ENCODE measurements at regions not wholly inside any gene's neighbourhood (a gene's known extent, or its start where the extent isn't known, plus 50 kb on each side); places are given as distances from the start of the nearest gene placed in this dataset.

DNA sequence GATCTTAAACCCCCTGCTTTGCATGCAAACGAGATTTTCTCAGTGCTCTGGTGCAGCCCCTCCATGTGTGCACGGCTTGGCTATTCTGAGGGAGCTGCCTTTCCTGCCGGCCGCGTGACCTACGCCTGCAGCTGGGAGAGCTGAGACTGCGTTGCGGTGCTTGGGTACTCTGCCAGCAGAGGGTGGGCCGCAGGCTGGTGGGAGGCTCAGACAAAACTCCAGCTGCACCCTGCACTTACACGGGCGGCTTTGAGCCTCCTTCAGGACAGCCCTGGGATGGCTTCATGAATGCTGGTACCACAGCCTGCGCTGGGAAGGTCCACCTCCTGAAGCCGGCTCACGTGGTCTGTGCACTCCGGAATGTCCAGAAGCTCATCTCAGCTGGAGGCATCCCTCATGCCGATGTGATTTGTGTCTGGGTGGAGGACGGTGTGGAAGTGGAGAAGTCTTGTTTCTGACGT is 223.7 kb downstream of the DLL1 start:
- ChIA-PET CTCF (no interaction called here), POLR2A (interaction anchor here (0.7 to 1.1 kb wide), 2 partner anchors 60 to 85 kb away, joined by 3 read pairs; no protein-coding TSS in a partner anchor)
- no peak overlapping the region for H3K27ac Mint-ChIP-seq
- no peak overlapping the region for H3K4me3 Mint-ChIP-seq
- peaks cover 6% of the 10 kb centered on the region for H3K4me1 Mint-ChIP-seq
- DNase-seq (ENCODE audit: low spot score): no peak
- H3K36me3 Mint-ChIP-seq: peaks cover 20% of the 10 kb centered on the region
- H3K27me3 Mint-ChIP-seq (ENCODE audit: low read depth): peaks cover 4% of the 10 kb centered on the region; the same call in 1 of the 2 replicates
- H3K9me3 Mint-ChIP-seq: peaks cover 40% of the 10 kb centered on the region
- TF ChIP-seq IRF2 (CRISPR knock-in tag; IDR thresholded peaks at IDR 0.05; ENCODE audit: borderline replicate concordance, low read depth): no peak
- TF ChIP-seq RELA (CRISPR knock-in tag; IDR thresholded peaks at IDR 0.05; ENCODE audit: borderline replicate concordance): no peak
- TF ChIP-seq FOXJ3 (CRISPR knock-in tag; IDR thresholded peaks at IDR 0.05; ENCODE audit: borderline replicate concordance): no peak
- TF ChIP-seq, protein P1, sequence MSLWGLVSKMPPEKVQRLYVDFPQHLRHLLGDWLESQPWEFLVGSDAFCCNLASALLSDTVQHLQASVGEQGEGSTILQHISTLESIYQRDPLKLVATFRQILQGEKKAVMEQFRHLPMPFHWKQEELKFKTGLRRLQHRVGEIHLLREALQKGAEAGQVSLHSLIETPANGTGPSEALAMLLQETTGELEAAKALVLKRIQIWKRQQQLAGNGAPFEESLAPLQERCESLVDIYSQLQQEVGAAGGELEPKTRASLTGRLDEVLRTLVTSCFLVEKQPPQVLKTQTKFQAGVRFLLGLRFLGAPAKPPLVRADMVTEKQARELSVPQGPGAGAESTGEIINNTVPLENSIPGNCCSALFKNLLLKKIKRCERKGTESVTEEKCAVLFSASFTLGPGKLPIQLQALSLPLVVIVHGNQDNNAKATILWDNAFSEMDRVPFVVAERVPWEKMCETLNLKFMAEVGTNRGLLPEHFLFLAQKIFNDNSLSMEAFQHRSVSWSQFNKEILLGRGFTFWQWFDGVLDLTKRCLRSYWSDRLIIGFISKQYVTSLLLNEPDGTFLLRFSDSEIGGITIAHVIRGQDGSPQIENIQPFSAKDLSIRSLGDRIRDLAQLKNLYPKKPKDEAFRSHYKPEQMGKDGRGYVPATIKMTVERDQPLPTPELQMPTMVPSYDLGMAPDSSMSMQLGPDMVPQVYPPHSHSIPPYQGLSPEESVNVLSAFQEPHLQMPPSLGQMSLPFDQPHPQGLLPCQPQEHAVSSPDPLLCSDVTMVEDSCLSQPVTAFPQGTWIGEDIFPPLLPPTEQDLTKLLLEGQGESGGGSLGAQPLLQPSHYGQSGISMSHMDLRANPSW (CRISPR knock-in tag; conservative IDR thresholded peaks at IDR 0.05; ENCODE audit: low read depth): no peak
- no peak for TF ChIP-seq JAZF1 (CRISPR knock-in tag; IDR thresholded peaks at IDR 0.05)
- TF ChIP-seq RORB (CRISPR knock-in tag; IDR thresholded peaks at IDR 0.05): no peak
- no peak for TF ChIP-seq SP1 (CRISPR knock-in tag; conservative IDR thresholded peaks at IDR 0.05)
- TF ChIP-seq, protein P2, sequence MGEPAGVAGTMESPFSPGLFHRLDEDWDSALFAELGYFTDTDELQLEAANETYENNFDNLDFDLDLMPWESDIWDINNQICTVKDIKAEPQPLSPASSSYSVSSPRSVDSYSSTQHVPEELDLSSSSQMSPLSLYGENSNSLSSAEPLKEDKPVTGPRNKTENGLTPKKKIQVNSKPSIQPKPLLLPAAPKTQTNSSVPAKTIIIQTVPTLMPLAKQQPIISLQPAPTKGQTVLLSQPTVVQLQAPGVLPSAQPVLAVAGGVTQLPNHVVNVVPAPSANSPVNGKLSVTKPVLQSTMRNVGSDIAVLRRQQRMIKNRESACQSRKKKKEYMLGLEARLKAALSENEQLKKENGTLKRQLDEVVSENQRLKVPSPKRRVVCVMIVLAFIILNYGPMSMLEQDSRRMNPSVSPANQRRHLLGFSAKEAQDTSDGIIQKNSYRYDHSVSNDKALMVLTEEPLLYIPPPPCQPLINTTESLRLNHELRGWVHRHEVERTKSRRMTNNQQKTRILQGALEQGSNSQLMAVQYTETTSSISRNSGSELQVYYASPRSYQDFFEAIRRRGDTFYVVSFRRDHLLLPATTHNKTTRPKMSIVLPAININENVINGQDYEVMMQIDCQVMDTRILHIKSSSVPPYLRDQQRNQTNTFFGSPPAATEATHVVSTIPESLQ (CRISPR knock-in tag; IDR thresholded peaks at IDR 0.05): no peak
- TF ChIP-seq, protein P3, sequence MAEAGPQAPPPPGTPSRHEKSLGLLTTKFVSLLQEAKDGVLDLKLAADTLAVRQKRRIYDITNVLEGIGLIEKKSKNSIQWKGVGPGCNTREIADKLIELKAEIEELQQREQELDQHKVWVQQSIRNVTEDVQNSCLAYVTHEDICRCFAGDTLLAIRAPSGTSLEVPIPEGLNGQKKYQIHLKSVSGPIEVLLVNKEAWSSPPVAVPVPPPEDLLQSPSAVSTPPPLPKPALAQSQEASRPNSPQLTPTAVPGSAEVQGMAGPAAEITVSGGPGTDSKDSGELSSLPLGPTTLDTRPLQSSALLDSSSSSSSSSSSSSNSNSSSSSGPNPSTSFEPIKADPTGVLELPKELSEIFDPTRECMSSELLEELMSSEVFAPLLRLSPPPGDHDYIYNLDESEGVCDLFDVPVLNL (CRISPR knock-in tag; IDR thresholded peaks at IDR 0.05; ENCODE audit: borderline replicate concordance, low read depth): no peak
- TF ChIP-seq, protein P4, sequence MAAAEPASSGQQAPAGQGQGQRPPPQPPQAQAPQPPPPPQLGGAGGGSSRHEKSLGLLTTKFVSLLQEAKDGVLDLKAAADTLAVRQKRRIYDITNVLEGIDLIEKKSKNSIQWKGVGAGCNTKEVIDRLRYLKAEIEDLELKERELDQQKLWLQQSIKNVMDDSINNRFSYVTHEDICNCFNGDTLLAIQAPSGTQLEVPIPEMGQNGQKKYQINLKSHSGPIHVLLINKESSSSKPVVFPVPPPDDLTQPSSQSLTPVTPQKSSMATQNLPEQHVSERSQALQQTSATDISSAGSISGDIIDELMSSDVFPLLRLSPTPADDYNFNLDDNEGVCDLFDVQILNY (CRISPR knock-in tag; IDR thresholded peaks at IDR 0.05): no peak
- TF ChIP-seq TP53 (CRISPR knock-in tag; IDR thresholded peaks at IDR 0.05): no peak
- no peak for TF ChIP-seq MYBL2 (CRISPR knock-in tag; IDR thresholded peaks at IDR 0.05)
- TF ChIP-seq ATF1 (CRISPR knock-in tag; IDR thresholded peaks at IDR 0.05): no peak
- no peak for TF ChIP-seq GRHL2 (CRISPR knock-in tag; IDR thresholded peaks at IDR 0.05; ENCODE audit: insufficient replicate concordance, severe bottlenecking)
- no peak for TF ChIP-seq FOXK1 (CRISPR knock-in tag; IDR thresholded peaks at IDR 0.05)
- TF ChIP-seq ZNF219 (CRISPR knock-in tag; IDR thresholded peaks at IDR 0.05; ENCODE audit: borderline replicate concordance): no peak
- TF ChIP-seq, protein P5, sequence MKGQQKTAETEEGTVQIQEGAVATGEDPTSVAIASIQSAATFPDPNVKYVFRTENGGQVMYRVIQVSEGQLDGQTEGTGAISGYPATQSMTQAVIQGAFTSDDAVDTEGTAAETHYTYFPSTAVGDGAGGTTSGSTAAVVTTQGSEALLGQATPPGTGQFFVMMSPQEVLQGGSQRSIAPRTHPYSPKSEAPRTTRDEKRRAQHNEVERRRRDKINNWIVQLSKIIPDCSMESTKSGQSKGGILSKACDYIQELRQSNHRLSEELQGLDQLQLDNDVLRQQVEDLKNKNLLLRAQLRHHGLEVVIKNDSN (CRISPR knock-in tag; IDR thresholded peaks at IDR 0.05): no peak
- TF ChIP-seq, protein P6, sequence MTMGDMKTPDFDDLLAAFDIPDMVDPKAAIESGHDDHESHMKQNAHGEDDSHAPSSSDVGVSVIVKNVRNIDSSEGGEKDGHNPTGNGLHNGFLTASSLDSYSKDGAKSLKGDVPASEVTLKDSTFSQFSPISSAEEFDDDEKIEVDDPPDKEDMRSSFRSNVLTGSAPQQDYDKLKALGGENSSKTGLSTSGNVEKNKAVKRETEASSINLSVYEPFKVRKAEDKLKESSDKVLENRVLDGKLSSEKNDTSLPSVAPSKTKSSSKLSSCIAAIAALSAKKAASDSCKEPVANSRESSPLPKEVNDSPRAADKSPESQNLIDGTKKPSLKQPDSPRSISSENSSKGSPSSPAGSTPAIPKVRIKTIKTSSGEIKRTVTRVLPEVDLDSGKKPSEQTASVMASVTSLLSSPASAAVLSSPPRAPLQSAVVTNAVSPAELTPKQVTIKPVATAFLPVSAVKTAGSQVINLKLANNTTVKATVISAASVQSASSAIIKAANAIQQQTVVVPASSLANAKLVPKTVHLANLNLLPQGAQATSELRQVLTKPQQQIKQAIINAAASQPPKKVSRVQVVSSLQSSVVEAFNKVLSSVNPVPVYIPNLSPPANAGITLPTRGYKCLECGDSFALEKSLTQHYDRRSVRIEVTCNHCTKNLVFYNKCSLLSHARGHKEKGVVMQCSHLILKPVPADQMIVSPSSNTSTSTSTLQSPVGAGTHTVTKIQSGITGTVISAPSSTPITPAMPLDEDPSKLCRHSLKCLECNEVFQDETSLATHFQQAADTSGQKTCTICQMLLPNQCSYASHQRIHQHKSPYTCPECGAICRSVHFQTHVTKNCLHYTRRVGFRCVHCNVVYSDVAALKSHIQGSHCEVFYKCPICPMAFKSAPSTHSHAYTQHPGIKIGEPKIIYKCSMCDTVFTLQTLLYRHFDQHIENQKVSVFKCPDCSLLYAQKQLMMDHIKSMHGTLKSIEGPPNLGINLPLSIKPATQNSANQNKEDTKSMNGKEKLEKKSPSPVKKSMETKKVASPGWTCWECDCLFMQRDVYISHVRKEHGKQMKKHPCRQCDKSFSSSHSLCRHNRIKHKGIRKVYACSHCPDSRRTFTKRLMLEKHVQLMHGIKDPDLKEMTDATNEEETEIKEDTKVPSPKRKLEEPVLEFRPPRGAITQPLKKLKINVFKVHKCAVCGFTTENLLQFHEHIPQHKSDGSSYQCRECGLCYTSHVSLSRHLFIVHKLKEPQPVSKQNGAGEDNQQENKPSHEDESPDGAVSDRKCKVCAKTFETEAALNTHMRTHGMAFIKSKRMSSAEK (CRISPR knock-in tag; IDR thresholded peaks at IDR 0.05; ENCODE audit: borderline replicate concordance): no peak
- TF ChIP-seq NFE2L1 (CRISPR knock-in tag; IDR thresholded peaks at IDR 0.05): no peak
- no peak for ATAC-seq

Measured in WTC11 (cell line).